Motor neuron (in vitro differentiated cells): ENCODE measurements at regions not wholly inside any gene's neighbourhood (a gene's known extent, or its start where the extent isn't known, plus 50 kb on each side); places are given as distances from the start of the nearest gene placed in this dataset.

Experiments
- ATAC-seq, 8 experiments: fragments of 200-7000 bp; cut with Tn5 transposase; replicated peaks in 6 of 8; 2 replicates each; pipeline ENCODE4 v1.8.0; 2021; ENCODE audit warnings: mild to moderate bottlenecking in 8 of 8, moderate library complexity in 8 of 8
- H3K27ac ChIP-seq, 2 donors: fragments of 250-450 bp; sonication (Bioruptor Pico); 2 replicates each; pipeline ENCODE4 v1.9.0; 2021; ENCODE audit warnings: antibody characterized with exemption in 2 of 2, mild to moderate bottlenecking in 2 of 2, moderate library complexity in 1 of 2
- H3K4me1 ChIP-seq, 2 donors: fragments of 250-450 bp; sonication (Bioruptor Pico); replicated peaks in 1 of 2; 2 replicates each; pipeline ENCODE4 v1.6.1; 2021; ENCODE audit warnings: antibody characterized with exemption in 2 of 2, mild to moderate bottlenecking in 2 of 2, moderate library complexity in 1 of 2
- H3K4me3 ChIP-seq, 5 donors: fragments of 250-450 bp; sonication (Bioruptor Pico); 2 replicates each; pipeline ENCODE4 v1.9.0; 2021; ENCODE audit warnings: antibody characterized with exemption in 5 of 5, mild to moderate bottlenecking in 5 of 5, moderate library complexity in 4 of 5
- WGBS, 10 experiments: fragments of 450-650 bp; shearing (Covaris generic); methylation state at CpG; one replicate each; pipeline ENCODE4 v1.0.0; 2022; 5-methylcytosine and 5-hydroxymethylcytosine counted together
- in situ Hi-C, 9 experiments: fragments of 400-800 bp; cut with MboI; loops; one replicate each; pipeline ENCODE4 v1.15.0; 2021; ENCODE audit warnings: low sequenced_read_pairs in 9 of 9, low pct_unique_long_range_greater_than_20kb in 2 of 9; ENCODE audit not compliant: unreplicated experiment in 9 of 9

GRCh38 chr12:65533177-65533883, 254.8 kb downstream of the MSRB3 start:
- in situ Hi-C loops: loop anchor here in 1 of 9 experiments (25.0 kb wide), 1 partner anchor 554 kb away; no protein-coding TSS in a partner anchor
- no peak for ATAC-seq
- no peak overlapping the region for H3K4me3 ChIP-seq
- H3K4me1 ChIP-seq: peaks cover 2 to 34% of the 10 kb centered on the region in 2 donors
- WGBS, 10 experiments: 30 to 86% (median 72%) methylated on average over 1 to 10 of the region's 10 CpGs; no CpG with 5 or more reads in 2 of the 10 experiments
- H3K27ac ChIP-seq: no peak overlapping the region

- H3K4me1 ChIP-seq: peaks cover 2 to 34% of the 10 kb centered on the region in 2 donors
- no peak overlapping the region for H3K4me3 ChIP-seq
- H3K27ac ChIP-seq: no peak overlapping the region
- in situ Hi-C loops: loop anchor here in 1 of 9 experiments (25.0 kb wide), 1 partner anchor 553 kb away; no protein-coding TSS in a partner anchor
- ATAC-seq: peak in 2 of 8 experiments; percentile 11 to 21
- WGBS, 10 experiments: 62 to 95% (median 75%) methylated on average over 2 to 8 of the region's 8 CpGs; no CpG with 5 or more reads in 2 of the 10 experiments
Measured at GRCh38 chr12:65534238-65534841, 255.9 kb downstream of the MSRB3 start.

GRCh38 chr12:65535946-65536345, 257.5 kb downstream of the MSRB3 start:
- no peak overlapping the region for H3K27ac ChIP-seq
- in situ Hi-C loops: loop anchor here in 1 of 9 experiments (25.0 kb wide), 1 partner anchor 551 kb away; no protein-coding TSS in a partner anchor
- WGBS, 10 experiments: 94 to 100% (median 98%) methylated on average over 1 to 2 of the region's 2 CpGs; no CpG with 5 or more reads in 6 of the 10 experiments

GRCh38 chr12:65536351-65536750, 257.9 kb downstream of the MSRB3 start:
- 5 to 94% (median 83%) methylated on average over 2 to 3 of the region's 3 CpGs; no CpG with 5 or more reads in 3 of the 10 experiments for WGBS, 10 experiments
- no peak overlapping the region for H3K27ac ChIP-seq
- in situ Hi-C loops: loop anchor here in 1 of 9 experiments (25.0 kb wide), 1 partner anchor 551 kb away; no protein-coding TSS in a partner anchor
- ATAC-seq: no peak
- no peak overlapping the region for H3K4me3 ChIP-seq
- H3K4me1 ChIP-seq: peaks cover 2 to 32% of the 10 kb centered on the region in 2 donors

More at GRCh38 chr12:65535946-65536345, 257.5 kb downstream of the MSRB3 start:
- Histone ChIP-seq H3K4me3 (no peak overlapping the region), H3K4me1 (peaks cover 2 to 34% of the 10 kb centered on the region in 2 donors)
- ATAC-seq: no peak

- no peak overlapping the region for H3K27ac ChIP-seq
- ATAC-seq: peak in 3 of 8 experiments; percentile 41 to 96 (median 95)
- in situ Hi-C loops: loop anchor here in 1 of 9 experiments (25.0 kb wide), 1 partner anchor 550 kb away; no protein-coding TSS in a partner anchor
- WGBS, 10 experiments: 0 to 74% (median 67%) methylated on average over 1 to 6 of the region's 6 CpGs; no CpG with 5 or more reads in 2 of the 10 experiments
- no peak overlapping the region for H3K4me3 ChIP-seq
- peaks cover 0 to 24% of the 10 kb centered on the region in 2 donors for H3K4me1 ChIP-seq
Measured at GRCh38 chr12:65536876-65537681, 258.6 kb downstream of the MSRB3 start.

- 100% methylated on average over 1 of the region's 1 CpG; no CpG with 5 or more reads in 7 of the 10 experiments for WGBS, 10 experiments
- in situ Hi-C loops: loop anchor here in 1 of 9 experiments (25.0 kb wide), 1 partner anchor 549 kb away; no protein-coding TSS in a partner anchor
Measured at GRCh38 chr12:65537978-65538377, 259.5 kb downstream of the MSRB3 start.

GRCh38 chr12:65539023-65539422, 260.5 kb downstream of the MSRB3 start:
- Histone ChIP-seq H3K4me1 (peaks cover 0 to 5% of the 10 kb centered on the region in 2 donors), H3K27ac (no peak overlapping the region), H3K4me3 (no peak overlapping the region)
- ATAC-seq: no peak
- WGBS, 10 experiments: 29 to 100% (median 78%) methylated on average over 1 of the region's 1 CpG; no CpG with 5 or more reads in 3 of the 10 experiments
- in situ Hi-C loops: loop anchor here in 1 of 9 experiments (25.0 kb wide), 1 partner anchor 548 kb away; no protein-coding TSS in a partner anchor

More at GRCh38 chr12:65537978-65538377, 259.5 kb downstream of the MSRB3 start:
- H3K27ac ChIP-seq: no peak overlapping the region
- H3K4me1 ChIP-seq: peaks cover 0 to 15% of the 10 kb centered on the region in 2 donors
- no peak for ATAC-seq
- H3K4me3 ChIP-seq: no peak overlapping the region

GRCh38 chr12:65540140-65540539, 261.7 kb downstream of the MSRB3 start:
- no peak for ATAC-seq
- H3K4me1 ChIP-seq: no peaks in the 10 kb centered on the region
- in situ Hi-C loops: loop anchor here in 1 of 9 experiments (25.0 kb wide), 1 partner anchor 547 kb away; no protein-coding TSS in a partner anchor
- H3K27ac ChIP-seq: no peak overlapping the region
- no peak overlapping the region for H3K4me3 ChIP-seq
- WGBS, 10 experiments: 67 to 100% (median 100%) methylated on average over 1 of the region's 1 CpG

- in situ Hi-C loops: loop anchor here in 1 of 9 experiments (25.0 kb wide), 1 partner anchor 541 kb away; no protein-coding TSS in a partner anchor
- Histone ChIP-seq H3K4me1 (no peaks in the 10 kb centered on the region), H3K27ac (no peak overlapping the region), H3K4me3 (no peak overlapping the region)
- 69 to 100% (median 84%) methylated on average over 1 to 4 of the region's 4 CpGs; no CpG with 5 or more reads in 2 of the 10 experiments for WGBS, 10 experiments
- ATAC-seq: no peak
Measured at GRCh38 chr12:65546528-65546927, 268.0 kb downstream of the MSRB3 start.

GRCh38 chr12:65556676-65557437, 267.4 kb upstream of the HMGA2 start:
- no peak overlapping the region for H3K4me3 ChIP-seq
- WGBS, 10 experiments: 37 to 84% (median 50%) methylated on average over 4 to 19 of the region's 22 CpGs; no CpG with 5 or more reads in 1 of the 10 experiments
- no peak overlapping the region for H3K27ac ChIP-seq
- in situ Hi-C loops: loop anchor here in 1 of 9 experiments (25.0 kb wide), 2 partner anchors 105 to 305 kb away; no protein-coding TSS in a partner anchor
- ATAC-seq: peak; percentile 57 to 98 (median 86)
- H3K4me1 ChIP-seq: no peaks in the 10 kb centered on the region

- in situ Hi-C loops: loop anchor here in 1 of 9 experiments (25.0 kb wide), 2 partner anchors 105 to 305 kb away; no protein-coding TSS in a partner anchor
- WGBS, 10 experiments: 55 to 100% (median 85%) methylated on average over 1 to 3 of the region's 3 CpGs; no CpG with 5 or more reads in 2 of the 10 experiments
- H3K4me1 ChIP-seq: no peaks in the 10 kb centered on the region
- ATAC-seq: peak in 3 of 8 experiments; percentile 63 to 68 (median 66)
- no peak overlapping the region for H3K4me3 ChIP-seq
- H3K27ac ChIP-seq: no peak overlapping the region
Measured at GRCh38 chr12:65557438-65558181, 266.7 kb upstream of the HMGA2 start.
